SK-MEL-5 (cell line): ENCODE measurements at regions not wholly inside any gene's neighbourhood (a gene's known extent, or its start where the extent isn't known, plus 50 kb on each side); places are given as distances from the start of the nearest gene placed in this dataset.

Source experiments
- DNase-seq: peaks from one replicate; pipeline ENCODE4 v3.0.0-alpha.2; 2016; ENCODE audit warnings: low read depth, low spot score
- in situ Hi-C: cut with HindIII; loops from 2 replicates; pipeline ENCODE4 v1.10.0; 2016; ENCODE audit warnings: low sequenced_read_pairs, high pct_unique_total_duplicates, low pct_unique_long_range_greater_than_20kb

DNA sequence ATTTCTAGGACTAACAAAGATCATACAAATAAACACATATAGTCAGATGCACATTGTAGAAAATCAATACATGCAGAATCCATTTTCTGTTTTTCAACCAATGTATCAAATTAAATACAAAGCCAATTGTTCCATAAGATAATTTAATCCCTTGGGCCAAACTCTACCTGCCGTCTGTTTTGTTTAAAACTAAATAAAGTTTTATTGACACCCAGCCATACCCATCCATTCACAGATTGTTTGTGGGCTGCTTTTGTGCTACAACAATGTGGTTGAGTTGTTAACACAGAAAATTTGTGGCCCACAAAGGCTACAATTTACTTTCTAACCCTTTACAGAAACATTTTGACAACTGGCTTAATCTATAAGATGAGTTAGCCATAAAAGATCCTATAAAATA is 484.0 kb upstream of the ID2 start:
- no peak for DNase-seq
- in situ Hi-C loops = no loop called here

GRCh38 chr2:8198766-8199382 is 483.0 kb upstream of the ID2 start:
- in situ Hi-C loops = no loop called here
- DNase-seq = no peak

DNA sequence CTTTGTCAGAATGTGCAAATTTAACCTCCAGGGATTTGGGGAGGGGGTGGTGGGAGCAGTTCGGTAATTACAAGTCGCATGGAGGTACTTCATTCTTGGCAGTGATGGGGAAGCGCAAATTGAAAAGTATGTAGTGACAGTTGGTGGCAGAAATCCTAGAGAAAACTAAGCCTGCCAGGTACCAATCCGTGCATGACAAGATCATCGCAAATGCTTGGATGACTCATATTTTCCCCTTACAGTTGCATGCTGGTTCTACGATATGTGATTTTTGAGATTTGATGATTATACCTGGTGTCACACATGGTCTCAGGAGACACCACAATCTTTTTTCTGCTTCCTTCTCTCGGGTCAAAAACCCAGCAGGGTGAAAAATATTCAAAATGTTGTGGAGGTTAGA is 479.7 kb upstream of the ID2 start:
- in situ Hi-C loops = no loop called here
- no peak for DNase-seq

GRCh38 chr2:8203364-8203763 is 478.5 kb upstream of the ID2 start:
- no peak for DNase-seq
- in situ Hi-C loops = no loop called here

- in situ Hi-C loops = no loop called here
These were observed 477.1 kb upstream of the ID2 start for GRCh38 chr2:8204711-8205110.

GRCh38 chr2:8209494-8209893 is 472.4 kb upstream of the ID2 start:
- in situ Hi-C loops = no loop called here
- DNase-seq = no peak

More at GRCh38 chr2:8204711-8205110, 477.1 kb upstream of the ID2 start:
- DNase-seq = no peak

- in situ Hi-C loops = no loop called here
- no peak for DNase-seq
These were observed 470.5 kb upstream of the ID2 start for GRCh38 chr2:8211384-8211783.

DNA sequence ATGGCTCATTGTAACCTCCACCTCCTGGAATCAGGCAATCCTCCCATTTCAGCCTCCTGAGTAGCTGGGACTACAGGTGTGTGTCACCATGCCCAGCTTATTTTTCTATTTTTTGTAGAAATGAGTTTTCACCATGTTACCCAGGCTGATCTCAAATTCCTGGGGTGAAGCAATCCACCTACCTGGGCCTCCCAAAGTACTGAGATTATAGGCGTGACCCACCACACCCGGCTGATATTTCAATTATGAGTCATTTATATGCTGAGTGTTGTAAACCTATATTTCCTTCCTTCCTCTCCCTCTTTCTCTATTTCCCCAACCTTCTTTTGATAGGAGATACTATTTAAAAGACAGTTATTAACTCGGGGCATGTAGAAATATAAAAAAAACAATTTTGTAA is 469.6 kb upstream of the ID2 start:
- in situ Hi-C loops = no loop called here
- no peak for DNase-seq

DNA sequence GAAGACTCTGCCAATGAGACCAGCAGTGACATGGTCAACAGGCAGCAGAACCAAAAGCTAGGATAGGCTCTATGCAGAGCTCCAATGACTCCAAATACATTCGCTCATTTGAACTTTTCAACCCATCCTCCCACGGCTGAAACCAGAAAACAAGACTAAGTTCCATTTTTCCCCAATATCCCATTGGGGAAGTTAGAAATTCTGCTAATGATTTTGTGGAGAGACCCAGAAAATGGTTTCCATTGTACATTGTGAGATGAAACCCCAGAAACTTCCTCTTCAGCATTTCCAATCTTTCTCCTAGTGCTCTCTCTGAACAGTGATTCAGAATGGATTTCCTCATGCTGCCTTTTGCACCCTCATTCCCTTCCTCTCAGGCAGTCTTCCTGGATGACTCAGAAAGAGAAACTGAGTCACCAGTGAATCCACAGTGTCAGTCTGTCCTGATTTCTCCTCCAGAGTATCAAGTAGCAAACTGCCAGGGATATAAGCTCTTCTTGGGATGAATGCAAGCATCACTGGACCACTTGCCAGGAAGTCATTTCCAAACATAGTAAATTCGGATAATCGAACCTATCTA is 467.7 kb upstream of the ID2 start:
- in situ Hi-C loops = no loop called here
- DNase-seq = no peak

GRCh38 chr2:8215159-8215863 is 466.5 kb upstream of the ID2 start:
- DNase-seq = no peak
- in situ Hi-C loops = no loop called here

DNA sequence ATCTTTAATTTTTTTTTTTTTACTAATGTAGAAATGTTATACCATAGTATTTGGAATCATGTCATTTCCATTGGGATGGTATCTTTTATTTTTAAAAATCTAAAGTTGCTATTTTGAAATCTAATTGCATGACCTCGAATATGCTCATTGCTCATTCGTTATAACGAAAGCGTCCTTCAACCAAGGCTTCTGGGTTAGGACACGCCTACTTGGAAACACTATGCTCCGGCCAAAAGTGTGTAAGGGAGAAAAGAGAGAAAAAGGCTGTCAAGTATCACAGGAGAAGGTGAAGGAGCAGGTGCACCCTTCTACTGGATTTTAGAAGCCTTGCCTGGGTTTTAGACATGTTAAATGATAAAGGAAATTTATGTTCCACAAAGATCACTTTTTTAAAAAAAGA is 465.9 kb upstream of the ID2 start:
- in situ Hi-C loops = no loop called here
- DNase-seq = no peak

DNA sequence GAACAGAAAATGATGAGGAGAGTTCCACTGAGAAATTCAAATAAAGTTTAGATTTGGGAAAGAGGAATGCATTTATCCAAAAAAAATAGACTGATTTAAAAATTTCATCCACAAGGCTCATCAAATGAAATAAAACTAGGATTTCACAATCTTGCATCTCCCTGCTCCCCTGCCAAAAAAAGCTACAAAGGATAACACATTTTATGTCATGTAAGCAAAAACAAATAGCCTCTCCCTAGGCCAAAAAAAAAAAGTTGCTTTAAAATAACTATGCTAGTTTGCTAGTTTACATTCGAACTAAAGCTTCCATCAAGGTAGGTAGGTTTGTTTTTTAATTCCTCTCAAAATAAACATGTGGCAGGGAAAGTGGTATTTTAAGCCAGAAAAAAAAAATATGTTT is 465.5 kb upstream of the ID2 start:
- no peak for DNase-seq
- in situ Hi-C loops = no loop called here

DNA sequence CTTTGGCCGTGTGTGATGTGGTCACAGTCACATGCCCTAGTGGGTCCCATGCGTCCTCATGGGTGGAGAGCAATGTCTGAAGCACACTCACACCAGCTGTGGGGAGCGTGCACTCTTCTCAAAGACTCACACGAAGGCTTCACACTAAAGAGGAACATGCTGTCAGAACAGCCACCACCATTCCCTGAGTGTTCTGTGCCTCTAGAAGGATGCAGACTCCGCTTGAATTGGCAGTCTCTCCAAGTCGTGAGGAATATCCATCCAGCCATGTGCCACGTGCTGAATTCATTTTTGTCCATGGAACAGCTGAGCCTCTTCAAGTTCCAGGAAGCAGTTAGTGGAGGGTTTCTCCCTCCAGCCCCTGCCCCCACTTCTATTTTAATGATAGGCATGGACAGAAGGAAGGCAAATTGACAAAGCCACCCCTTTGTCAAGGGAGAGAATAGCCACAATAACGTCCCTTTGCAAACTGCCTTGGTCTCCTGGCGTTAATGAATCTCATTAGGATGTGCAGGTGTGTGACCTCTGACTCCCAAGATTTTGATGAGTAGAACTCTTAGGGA is 464.3 kb upstream of the ID2 start:
- no peak for DNase-seq
- in situ Hi-C loops = no loop called here

DNA sequence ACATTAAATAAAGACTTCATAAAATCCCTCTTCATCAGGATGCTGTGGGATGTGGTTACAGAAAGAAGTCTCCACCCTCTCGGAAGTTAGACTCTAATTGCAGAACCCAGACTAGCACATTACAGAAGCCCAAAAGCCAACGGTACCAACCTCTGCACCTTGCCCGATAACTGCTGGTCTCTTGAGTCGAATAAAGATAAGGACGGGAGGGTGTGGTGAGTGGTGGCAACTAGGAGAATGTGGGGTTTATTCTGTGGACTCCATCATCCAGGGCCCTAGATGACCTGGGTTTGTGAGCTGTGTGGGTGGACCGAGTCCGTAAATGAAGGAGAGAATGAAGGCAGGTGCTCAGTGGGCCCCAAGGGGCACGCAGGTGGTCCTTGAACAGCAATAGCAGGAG is 462.8 kb upstream of the ID2 start:
- no peak for DNase-seq
- in situ Hi-C loops = no loop called here

GRCh38 chr2:8219631-8220355 is 462.1 kb upstream of the ID2 start:
- DNase-seq = no peak
- in situ Hi-C loops = no loop called here

- no peak for DNase-seq
- in situ Hi-C loops = no loop called here
These were observed 458.7 kb upstream of the ID2 start for GRCh38 chr2:8222979-8223694.

DNA sequence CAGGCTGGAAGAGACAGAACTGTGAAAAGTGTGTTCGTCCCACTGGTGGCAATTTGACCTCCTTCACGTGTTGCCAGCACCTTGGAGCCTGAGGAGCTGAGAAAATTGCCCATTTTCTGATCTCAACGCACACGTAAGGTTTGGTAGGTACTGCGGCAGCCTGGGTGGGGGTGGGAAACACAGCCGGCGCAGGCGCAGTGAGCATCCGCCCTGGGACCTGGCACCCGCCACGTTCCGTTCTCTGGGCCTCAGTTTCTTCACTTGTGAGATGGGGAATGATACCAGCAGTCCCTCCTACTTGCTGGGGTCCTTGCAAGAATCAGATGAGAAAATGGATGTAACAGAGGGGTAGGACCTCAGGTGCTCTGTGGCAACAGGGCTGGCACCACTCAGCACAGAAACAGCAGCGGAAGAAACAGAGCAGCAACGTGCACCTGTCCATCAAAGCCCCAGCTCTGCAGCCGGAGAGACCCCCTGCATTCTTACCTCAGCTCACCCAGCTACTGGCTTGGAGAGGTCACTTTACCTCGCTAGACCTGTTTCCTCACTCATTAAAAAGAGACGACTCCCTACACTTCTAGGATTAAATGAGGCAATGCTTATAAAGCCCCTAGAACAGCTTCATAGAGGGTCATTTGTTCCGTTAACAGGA is 458.0 kb upstream of the ID2 start:
- in situ Hi-C loops = no loop called here
- no peak for DNase-seq
